Hippocampal formation (tissue), 2 donors: ENCODE measurements at regions not wholly inside any gene's neighbourhood (a gene's known extent, or its start where the extent isn't known, plus 50 kb on each side); places are given as distances from the start of the nearest gene placed in this dataset.

Source experiments
- DNase-seq, 2 donors: peaks; one replicate each; lab custom pipeline; 2025; lab: John Stamatoyannopoulos, UW

DNA sequence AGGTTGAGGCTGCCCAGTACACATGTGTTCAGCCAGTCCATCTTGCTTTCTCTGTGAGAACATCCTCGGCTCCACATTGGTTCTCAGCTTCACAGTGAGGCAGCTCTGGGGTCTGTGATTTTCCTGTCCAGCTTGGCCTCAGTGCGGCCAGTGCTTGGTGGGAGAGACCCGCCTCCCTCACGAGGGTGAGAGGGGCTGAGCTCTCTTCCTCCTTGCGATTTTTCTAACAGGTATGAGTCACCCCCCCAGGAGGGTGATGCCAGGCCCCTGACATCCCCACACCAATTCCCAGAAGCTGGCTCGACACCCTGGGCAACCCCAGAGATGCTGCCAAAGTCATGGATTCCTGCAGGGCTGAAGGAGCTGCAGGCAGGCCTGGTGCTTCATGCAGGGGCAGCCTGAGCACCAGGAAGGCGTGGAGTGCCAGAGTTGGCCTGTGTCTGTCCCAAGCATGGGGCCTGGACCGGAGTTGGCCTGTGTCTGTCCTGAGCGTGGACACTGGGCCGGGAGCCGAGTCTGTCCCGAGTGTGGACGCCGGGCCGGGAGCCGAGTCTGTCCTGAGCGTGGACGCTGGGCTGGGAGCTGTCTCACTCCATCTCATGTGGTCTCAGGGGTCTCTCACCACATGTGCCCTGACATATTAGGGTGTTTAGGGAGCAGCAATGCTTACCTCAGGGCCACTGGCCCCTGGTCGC lies 408.6 kb upstream of the IRX4 start:
- DNase-seq = no peak

DNA sequence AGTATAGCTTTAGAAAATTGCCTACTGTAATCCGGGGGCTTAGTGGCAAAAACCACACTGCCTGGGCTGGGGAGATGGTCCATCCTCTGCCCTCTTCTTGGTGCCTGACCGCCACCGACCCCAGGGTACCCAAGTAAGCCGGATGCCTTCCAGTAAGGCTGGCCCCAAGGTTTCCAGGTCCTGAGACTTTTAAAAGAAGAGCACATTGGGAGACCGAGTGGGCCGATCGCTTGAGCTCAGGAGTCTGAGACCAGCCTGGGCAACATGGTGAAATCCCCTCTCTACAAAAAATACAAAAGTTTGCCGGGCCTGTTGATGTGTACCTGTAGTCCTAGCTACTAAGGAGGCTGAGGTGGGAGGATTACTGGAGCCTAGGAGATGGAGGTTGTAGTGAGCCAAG lies 406.7 kb upstream of the IRX4 start:
- DNase-seq = no peak

DNA sequence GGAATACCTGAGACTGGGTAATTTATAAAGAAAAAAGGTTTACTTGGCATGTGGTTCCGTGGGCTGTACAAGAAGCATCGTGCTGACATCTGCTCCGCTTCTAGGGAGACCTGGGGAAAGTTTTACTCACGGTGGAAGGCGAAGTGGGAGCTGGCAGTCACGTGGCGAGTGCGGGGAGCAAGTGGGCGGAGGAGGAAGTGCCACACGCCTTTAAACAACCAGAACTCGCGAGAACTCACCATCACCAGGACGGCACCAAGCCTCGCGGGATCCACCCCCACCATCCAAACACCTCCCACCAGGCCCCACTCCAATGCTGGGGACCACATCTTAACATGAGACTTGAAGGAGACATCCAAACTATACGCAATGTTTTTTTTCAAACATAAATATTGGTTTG lies 406.2 kb upstream of the IRX4 start:
- DNase-seq = no peak

DNA sequence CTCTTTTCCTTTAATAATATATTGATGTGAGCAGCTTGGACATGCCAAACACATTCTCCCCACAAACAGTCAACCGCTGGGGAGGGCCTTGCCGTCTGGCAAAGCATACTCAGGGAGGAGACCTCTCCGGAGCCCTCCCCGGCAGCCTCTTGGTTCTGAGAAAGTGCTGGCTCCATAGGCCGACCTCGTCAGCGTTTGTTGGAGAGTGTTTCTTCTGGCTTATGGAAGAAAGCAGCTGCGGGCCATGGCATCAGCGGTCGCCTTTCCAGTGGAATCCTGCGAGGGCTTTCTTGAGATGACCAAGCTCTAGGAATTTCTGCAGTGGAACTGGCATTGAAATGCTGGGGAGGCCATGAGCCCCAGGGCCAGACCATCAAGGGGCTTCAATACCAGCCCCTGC lies 405.7 kb upstream of the IRX4 start:
- no peak for DNase-seq

GRCh38 chr5:2286250-2286649 lies 403.5 kb upstream of the IRX4 start:
- DNase-seq = no peak

DNA sequence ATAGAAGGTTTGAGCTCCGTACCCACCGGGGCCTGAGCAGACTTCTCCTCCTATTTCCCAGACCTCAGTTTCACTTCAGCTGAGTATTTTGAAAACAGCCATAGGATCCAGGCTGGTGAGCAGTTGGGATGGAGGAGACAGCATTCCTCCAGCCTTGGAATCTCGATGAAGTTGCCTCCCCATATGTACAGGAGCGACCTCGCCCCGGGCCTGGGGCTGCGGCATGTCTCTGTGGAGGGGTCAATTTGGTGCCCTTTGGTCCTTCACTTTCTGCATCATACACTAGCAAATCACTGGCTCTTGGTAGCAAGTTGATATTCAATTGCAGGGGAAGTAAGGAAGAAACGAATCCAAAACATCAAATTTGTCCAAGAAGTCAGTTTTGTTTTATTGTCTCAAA lies 402.0 kb upstream of the IRX4 start:
- DNase-seq = no peak

GRCh38 chr5:2283481-2284045 lies 400.8 kb upstream of the IRX4 start:
- DNase-seq = no peak

GRCh38 chr5:2282893-2283292 lies 400.2 kb upstream of the IRX4 start:
- no peak for DNase-seq

DNA sequence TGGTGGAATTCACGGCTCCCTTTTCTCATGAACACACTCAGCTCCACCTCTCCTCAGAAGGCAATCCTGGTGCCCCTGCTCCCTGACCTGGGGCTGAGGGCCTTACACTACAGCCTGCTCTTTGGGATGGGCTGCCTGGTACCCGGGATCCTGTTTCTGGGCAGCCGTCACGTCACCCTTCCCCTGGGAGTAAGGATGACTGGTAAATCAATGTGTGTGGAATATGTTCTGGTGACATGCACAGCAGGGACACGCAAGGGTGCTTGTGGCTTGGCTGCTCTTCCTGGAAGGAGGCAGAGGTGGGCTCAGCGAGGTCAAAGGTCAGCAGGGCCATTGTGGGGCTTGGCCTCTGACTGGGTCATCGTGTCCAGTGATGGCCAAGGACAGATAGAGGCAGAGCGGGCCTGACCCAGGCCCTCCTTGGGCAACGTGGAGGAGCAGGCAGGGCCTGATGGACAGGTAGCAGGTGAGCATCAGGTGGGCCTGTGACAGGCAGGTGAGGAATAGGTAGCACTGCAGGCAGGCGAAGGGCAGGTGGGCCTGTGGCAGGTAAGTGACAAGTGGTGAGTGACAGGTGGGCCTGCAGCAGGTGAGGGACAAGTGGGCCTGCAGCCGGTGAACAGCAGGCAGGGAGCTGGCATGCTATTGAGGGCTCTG lies 399.4 kb upstream of the IRX4 start:
- DNase-seq = no peak

- DNase-seq = no peak
Measured at GRCh38 chr5:2281446-2281845, 398.7 kb upstream of the IRX4 start.

GRCh38 chr5:2280318-2280717 lies 397.6 kb upstream of the IRX4 start:
- DNase-seq = no peak

DNA sequence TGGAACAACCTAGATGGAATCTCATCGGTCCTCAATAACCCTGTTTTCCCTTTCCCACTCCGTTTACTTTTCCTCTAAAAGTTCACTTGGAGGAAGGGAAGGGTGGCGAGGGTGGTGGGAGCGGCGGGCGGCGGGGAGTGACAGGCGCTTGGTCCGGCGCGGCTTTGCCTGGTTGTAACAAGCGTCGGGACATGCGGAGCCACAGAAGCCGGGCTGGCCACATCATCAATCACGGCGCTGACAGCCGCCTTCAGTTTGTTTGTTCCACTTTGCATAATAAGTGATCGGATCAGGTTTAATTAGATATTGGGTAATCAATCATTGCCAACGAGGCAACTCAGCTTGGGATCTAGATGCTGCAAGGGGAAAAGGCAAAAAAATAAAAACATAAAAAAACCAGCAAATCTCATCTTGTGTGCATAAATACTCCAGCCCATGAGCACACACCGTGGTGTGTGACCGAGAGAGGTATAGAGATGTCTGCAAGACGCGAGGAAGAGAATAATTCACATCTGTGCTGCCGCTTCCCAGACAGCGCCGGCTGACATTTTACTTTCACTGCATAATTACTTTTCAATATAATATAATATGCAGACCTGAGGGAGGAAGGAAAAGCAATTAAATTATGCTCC lies 396.2 kb upstream of the IRX4 start:
- DNase-seq = no peak

GRCh38 chr5:2277886-2278285 lies 395.2 kb upstream of the IRX4 start:
- DNase-seq = no peak

- DNase-seq = no peak
Measured at GRCh38 chr5:2276101-2276500, 393.4 kb upstream of the IRX4 start.

DNA sequence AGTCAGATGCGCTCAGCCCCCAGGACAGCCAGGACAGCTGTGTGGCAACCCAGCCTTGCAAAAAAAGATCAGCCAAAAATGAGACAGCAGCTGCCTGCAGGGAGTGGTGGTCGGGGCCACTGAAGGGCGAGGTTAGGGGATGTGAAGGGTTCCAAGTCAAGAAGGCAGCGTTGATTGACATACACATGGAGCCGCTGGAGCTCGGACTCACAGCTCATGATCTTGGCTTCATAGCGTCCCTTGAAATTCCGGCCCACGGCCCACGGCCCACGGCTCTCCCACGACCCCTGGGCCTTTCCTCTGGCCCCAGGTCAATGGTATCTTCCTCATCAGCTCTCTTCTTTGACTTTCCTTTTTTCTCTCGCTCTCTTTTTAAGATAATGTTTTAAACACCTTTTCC lies 390.0 kb upstream of the IRX4 start:
- no peak for DNase-seq

DNA sequence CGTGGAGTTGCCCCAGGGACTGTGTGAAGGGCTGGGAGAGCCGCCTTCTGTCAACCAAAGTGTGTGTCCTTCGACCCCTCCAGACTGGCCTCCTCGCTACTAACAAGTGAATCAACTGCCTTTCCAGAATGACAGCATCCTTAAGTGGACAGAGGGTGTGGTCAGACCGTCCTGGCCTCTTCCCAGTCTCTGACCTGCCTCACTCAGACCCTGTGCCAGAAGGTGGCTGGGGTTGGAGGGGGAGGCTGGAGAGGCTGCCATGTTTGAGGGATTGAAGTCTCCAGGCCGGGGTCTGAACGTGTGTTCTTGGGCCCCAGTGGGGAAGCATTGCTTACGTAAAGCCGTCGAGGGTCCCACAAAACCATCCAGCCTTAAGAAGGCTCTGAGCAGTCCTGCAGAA lies 389.3 kb upstream of the IRX4 start:
- no peak for DNase-seq

DNA sequence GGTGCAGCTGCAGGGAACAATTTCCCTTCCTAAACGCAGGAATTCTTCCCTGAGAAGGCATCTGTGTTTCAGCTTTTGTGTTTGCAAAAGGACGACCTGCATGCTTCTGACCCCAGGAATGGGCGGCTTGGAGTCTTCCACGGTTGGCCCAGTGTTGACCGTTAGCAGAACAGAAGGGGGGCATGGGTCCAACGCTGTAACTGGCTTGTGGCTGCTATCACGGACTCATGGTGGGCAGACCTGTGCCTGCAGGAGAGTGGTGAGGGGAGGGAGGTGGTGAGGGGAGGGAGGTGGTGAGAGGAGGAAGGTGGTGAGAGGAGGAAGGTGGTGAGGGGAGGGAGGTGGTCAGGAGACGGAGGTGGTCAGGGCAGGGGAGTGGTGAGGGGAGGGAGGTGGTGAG lies 388.6 kb upstream of the IRX4 start:
- no peak for DNase-seq

GRCh38 chr5:2270467-2270866 lies 387.7 kb upstream of the IRX4 start:
- no peak for DNase-seq

DNA sequence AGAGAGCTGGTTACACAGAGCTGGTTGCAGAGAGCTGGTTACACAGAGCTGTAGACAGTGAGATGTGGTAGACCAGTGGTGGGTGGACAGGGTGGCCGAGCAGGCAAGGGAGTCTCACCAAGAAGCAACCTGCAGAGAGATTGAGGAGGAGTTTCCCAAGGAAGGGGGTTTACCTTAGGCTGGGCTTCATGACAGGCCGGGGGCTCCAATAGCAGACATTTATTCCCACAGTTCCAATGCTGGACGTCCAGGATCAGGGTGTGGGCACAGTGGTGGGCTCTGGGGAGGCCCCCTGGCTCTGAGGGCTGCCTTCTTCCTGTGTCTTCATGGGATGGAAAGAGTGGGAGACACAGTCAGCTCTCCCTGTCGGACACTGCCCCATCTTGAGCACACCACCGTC lies 386.9 kb upstream of the IRX4 start:
- DNase-seq = no peak

GRCh38 chr5:2267991-2268390 lies 385.3 kb upstream of the IRX4 start:
- DNase-seq = no peak

GRCh38 chr5:2266641-2267240 lies 384.0 kb upstream of the IRX4 start:
- no peak for DNase-seq

- DNase-seq = no peak
Measured at GRCh38 chr5:2265341-2265740, 382.6 kb upstream of the IRX4 start.

GRCh38 chr5:2263763-2264162 lies 381.0 kb upstream of the IRX4 start:
- DNase-seq = no peak
